Subcutaneous abdominal adipose tissue (tissue), 5 donors: ENCODE measurements at regions not wholly inside any gene's neighbourhood (a gene's known extent, or its start where the extent isn't known, plus 50 kb on each side); places are given as distances from the start of the nearest gene placed in this dataset.
A peak's percentile ranks its signal among the peaks of the same experiment; 100 is the strongest.

ENCODE experiments used
- H3K27ac ChIP-seq: one replicate; pipeline ENCODE4 v1.7.0; 2013; ENCODE audit warnings: low read depth, mild to moderate bottlenecking, inconsistent platforms, low read length, moderate library complexity
- H3K27me3 ChIP-seq, 5 donors: one replicate each; pipeline ENCODE4 v1.7.0; 2013; ENCODE audit warnings: low read length in 5 of 5, inconsistent platforms in 1 of 5; ENCODE audit not compliant: control insufficient read depth in 5 of 5, insufficient read depth in 4 of 5
- H3K36me3 ChIP-seq, 5 donors: one replicate each; pipeline ENCODE4 v1.7.0; 2013; ENCODE audit warnings: low read length in 5 of 5; ENCODE audit not compliant: control insufficient read depth in 5 of 5, insufficient read depth in 5 of 5
- H3K4me1 ChIP-seq, 5 donors: one replicate each; pipeline ENCODE4 v1.7.0; 2013; ENCODE audit warnings: low read length in 5 of 5, mild to moderate bottlenecking in 3 of 5, moderate library complexity in 1 of 5; ENCODE audit not compliant: control insufficient read depth in 5 of 5, insufficient read depth in 5 of 5
- H3K4me3 ChIP-seq, 5 donors: one replicate each; pipeline ENCODE4 v1.7.0; 2013; ENCODE audit warnings: low read length in 5 of 5, low read depth in 1 of 5
- H3K9ac ChIP-seq, 5 donors: one replicate each; pipeline ENCODE4 v1.7.0; 2013; ENCODE audit warnings: low read length in 5 of 5, mild to moderate bottlenecking in 4 of 5, moderate library complexity in 3 of 5
- H3K9me3 ChIP-seq, 5 donors: one replicate each; pipeline ENCODE4 v1.7.0; 2013; ENCODE audit warnings: low read length in 5 of 5; ENCODE audit not compliant: control insufficient read depth in 5 of 5
- donor health status: healthy.
- donor health status: healthy.
- donor health status: healthy.
- donor health status: healthy.
- donor health status: healthy.

DNA sequence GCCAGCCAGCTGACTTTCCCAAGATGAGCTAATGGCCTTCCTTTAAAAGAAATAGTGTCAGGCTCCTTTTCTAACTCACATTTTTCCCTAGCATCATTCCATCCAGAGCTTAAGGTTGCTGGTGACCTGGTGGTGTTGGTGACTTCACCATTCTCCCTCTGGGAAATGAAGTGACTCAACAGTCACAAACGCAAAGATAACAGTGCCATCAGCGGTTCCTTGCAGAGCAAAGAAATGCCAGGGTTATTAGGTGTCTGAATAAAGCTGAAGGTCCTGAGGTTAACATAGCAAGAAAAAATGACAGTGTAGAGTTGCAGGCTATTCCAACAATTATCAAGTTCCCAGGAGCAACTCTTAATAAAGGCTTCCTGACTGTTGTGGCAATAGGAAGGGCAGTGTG, 111.8 kb upstream of the SLC44A1 start:
- no peaks in the 10 kb centered on the region for H3K9me3 ChIP-seq
- H3K9ac ChIP-seq: no peak overlapping the region
- H3K36me3 ChIP-seq: no peaks in the 10 kb centered on the region
- H3K27me3 ChIP-seq: no peaks in the 10 kb centered on the region
- H3K4me3 ChIP-seq: no peak overlapping the region
- H3K4me1 ChIP-seq: peaks cover 4 to 13% (median 8%) of the 10 kb centered on the region in 5 donors
- no peak overlapping the region for H3K27ac ChIP-seq

DNA sequence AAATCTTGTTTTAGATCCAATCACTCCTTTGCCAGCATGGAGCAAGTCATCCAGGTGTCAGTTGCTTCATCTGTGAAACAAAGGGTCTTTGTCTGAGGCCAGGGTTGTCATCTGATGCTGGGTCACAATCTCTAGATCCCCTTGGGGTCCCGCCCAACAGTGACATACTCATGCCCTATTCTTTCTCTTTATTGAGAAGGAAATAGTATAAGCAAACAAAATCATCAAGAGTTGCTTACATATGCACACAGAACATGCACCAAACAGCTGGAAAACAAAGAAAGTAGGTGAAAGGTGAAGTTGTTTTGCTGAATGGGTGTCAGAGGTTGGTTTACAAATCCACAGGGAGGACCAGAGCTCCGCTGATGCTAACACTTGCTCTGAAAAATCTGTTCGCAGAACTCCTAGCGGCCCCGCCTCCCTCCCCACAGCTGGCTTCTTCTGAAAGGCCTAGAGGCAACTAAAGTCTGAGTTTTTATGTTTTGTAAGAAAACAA, 106.1 kb upstream of the SLC44A1 start:
- Histone ChIP-seq H3K27me3 (no peaks in the 10 kb centered on the region), H3K9ac (peak overlapping the region in 1 of 5 donors; percentile 11), H3K9me3 (no peaks in the 10 kb centered on the region), H3K27ac (peak overlapping the region; percentile 81), H3K4me3 (no peak overlapping the region), H3K36me3 (no peaks in the 10 kb centered on the region), H3K4me1 (peaks cover 8 to 44% (median 39%) of the 10 kb centered on the region in 5 donors)

DNA sequence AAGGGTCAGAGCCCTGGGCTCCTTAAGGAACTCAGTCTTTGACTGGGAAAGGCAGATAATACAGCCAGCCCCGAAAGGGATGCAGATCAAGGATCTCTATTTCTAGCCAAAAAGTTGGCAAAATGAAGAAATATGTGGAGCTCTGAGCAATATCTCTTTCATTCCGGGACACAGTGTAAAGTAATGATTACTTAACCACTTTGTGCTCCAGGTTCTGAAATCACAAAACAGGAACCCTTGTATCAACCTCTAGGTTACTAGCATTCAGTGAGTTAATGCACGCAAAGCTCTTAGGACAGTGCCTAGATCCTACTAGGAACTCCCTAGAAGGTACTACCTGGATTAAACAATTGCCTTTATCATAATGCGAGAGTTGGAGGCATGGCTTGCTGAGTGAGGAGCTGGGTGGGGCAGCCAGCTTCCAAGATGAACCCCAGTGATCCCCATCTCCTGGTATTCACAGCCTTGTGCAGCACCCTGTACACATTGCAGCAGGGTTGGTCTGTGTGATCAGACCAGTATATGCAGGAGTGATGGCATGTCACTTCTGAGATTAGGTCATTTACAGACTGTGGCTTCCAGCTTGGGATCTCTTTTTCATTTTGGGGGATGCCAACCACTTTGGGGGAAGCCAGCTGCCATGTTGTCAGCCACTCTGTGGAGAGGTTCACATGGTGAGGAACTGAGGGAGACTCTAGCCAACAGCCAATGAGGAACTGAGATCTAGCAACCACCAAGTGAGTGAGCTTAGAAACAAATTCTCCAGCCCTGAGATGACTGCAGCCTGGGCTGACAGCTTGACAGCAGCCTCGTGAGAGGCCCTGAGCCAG, 103.1 kb upstream of the SLC44A1 start:
- peaks cover 8 to 44% (median 42%) of the 10 kb centered on the region in 5 donors for H3K4me1 ChIP-seq
- no peak overlapping the region for H3K4me3 ChIP-seq
- no peak overlapping the region for H3K9ac ChIP-seq
- H3K27me3 ChIP-seq: no peaks in the 10 kb centered on the region
- no peaks in the 10 kb centered on the region for H3K9me3 ChIP-seq
- peak overlapping the region; percentile 87 for H3K27ac ChIP-seq
- H3K36me3 ChIP-seq: no peaks in the 10 kb centered on the region

DNA sequence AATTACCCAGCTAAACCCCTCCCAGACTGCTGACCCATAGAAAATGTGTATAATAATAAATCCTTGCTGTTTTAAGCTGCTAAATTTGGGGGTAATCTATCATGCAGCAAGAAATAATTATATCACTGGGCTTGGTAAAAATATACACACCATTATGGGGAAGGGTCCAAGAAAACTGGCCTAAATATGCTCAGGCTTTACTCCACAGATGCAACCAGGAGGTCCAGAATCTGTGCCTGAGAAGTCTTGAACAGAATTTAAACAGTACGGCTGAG, 102.5 kb upstream of the SLC44A1 start:
- no peaks in the 10 kb centered on the region for H3K36me3 ChIP-seq
- no peak overlapping the region for H3K9ac ChIP-seq
- H3K27ac ChIP-seq: peak overlapping the region; percentile 87
- H3K4me1 ChIP-seq: peaks cover 12 to 47% (median 45%) of the 10 kb centered on the region in 5 donors
- H3K9me3 ChIP-seq: no peaks in the 10 kb centered on the region
- H3K27me3 ChIP-seq: no peaks in the 10 kb centered on the region
- no peak overlapping the region for H3K4me3 ChIP-seq

DNA sequence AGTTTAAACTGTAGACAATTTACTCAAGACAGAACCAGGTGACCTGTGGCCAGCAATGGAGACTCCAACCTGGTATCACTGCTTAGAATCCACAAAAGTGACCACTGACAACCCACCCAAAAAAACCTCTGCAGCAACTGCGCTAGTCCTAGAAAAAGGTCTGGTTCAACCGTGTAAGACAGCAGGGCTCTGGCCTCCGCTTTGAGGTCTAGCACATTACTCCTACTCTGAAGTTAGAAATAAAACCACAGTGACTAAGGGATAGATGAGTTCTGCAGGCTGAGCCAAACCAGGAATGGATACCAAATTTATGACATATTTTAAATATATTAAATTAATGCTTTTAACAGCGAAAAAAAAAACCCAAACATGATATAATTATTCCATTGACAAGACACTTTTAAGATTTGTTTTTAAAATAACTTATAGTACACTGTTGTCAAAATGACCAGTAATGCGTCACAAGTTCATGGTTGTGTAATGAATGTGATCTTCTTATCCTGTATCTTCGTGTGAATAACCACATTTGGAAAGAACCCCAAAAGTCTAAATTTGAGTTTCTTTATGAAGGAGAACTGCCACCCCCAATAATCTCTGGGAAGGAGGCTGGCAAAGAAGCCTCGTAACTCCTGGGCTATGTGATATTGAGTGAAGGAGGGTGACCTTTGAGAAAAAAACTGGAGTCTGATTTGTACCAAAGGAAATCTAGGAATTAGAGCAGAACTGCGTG, 101.9 kb upstream of the SLC44A1 start:
- peak overlapping the region; percentile 87 for H3K27ac ChIP-seq
- H3K9ac ChIP-seq: no peak overlapping the region
- peaks cover 12 to 50% (median 46%) of the 10 kb centered on the region in 5 donors for H3K4me1 ChIP-seq
- no peak overlapping the region for H3K4me3 ChIP-seq
- no peaks in the 10 kb centered on the region for H3K9me3 ChIP-seq
- H3K27me3 ChIP-seq: no peaks in the 10 kb centered on the region
- H3K36me3 ChIP-seq: no peaks in the 10 kb centered on the region

DNA sequence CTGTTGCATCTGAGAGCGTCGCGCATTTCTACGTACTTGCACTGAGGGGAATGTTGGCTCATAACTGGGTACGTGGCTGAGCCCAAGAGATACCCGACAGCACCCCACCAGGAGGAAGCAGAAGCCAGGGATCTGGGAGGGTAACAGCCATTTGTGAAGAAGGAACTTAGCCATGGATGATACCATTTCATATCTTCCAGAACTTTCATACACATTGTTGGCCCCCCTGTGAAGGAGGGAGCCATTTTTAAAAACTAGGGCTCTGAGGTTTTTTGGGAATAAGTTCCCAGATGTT, 101.4 kb upstream of the SLC44A1 start:
- no peaks in the 10 kb centered on the region for H3K27me3 ChIP-seq
- H3K4me3 ChIP-seq: no peak overlapping the region
- no peaks in the 10 kb centered on the region for H3K36me3 ChIP-seq
- no peaks in the 10 kb centered on the region for H3K9me3 ChIP-seq
- H3K4me1 ChIP-seq: peaks cover 12 to 49% (median 45%) of the 10 kb centered on the region in 5 donors
- H3K27ac ChIP-seq: peak overlapping the region; percentile 24
- no peak overlapping the region for H3K9ac ChIP-seq

DNA sequence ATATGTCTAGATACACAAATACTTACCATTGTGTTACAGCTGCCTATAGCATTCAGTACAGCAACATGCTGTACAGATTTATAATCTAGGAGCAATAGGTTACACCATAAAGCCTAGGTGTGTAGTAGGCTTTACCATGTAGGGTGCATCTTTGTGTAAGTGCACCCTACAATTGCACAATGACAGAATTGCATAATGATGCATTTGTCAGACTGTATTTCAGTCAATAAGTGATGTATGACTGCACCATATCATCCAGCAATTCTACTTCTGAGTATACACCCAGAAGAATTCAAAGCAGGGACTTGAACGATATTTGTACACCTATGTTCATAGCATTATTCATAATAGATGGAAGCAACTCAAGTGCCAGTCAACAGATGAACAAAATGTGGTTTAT, 100.4 kb upstream of the SLC44A1 start:
- Histone ChIP-seq H3K36me3 (no peaks in the 10 kb centered on the region), H3K9me3 (no peaks in the 10 kb centered on the region), H3K9ac (no peak overlapping the region), H3K27me3 (no peaks in the 10 kb centered on the region), H3K4me1 (peaks cover 12 to 39% (median 35%) of the 10 kb centered on the region in 5 donors), H3K4me3 (no peak overlapping the region), H3K27ac (no peak overlapping the region)

DNA sequence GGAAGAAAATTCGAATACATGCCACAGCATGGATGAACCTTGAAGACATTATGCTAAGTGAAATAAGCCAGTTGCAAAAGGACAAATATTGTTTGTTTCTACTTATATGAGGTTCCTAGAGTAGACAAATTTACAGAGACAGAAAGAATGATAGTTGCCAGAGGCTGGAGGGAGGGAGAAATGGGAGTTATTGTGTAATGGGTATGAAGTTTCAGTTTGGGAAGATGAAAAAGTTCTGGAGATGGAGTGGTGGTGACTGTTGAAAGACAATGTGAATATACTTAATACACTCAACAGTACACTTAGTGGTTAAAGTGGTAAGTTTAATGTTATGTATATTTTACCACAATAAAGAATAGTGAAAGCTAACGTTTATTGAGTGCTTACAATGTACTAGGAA, 99.6 kb upstream of the SLC44A1 start:
- no peaks in the 10 kb centered on the region for H3K36me3 ChIP-seq
- H3K9me3 ChIP-seq: no peaks in the 10 kb centered on the region
- H3K9ac ChIP-seq: no peak overlapping the region
- peaks cover 9 to 34% (median 30%) of the 10 kb centered on the region in 5 donors for H3K4me1 ChIP-seq
- no peak overlapping the region for H3K4me3 ChIP-seq
- H3K27me3 ChIP-seq: no peaks in the 10 kb centered on the region
- no peak overlapping the region for H3K27ac ChIP-seq

DNA sequence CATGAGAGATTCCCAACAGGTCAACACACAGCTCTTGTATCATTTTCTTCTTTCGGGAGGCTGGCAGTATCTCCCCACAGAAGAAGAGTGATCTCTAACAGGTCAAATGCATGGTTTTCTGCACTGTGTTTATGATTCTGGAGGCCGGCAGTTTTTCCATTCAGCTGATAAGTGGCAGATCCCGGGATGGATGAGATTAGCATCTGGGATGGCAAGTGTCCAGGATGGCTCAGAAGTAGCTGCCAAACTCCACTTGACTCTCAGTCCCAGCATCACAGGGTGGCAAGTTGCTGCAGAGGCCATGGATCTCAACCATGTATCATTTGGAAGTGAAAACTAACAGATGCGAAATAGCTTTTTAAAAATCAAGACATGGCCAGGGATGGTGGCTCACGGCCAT, 97.8 kb upstream of the SLC44A1 start:
- H3K4me1 ChIP-seq: peaks cover 4 to 20% (median 11%) of the 10 kb centered on the region in 5 donors
- no peaks in the 10 kb centered on the region for H3K9me3 ChIP-seq
- no peaks in the 10 kb centered on the region for H3K36me3 ChIP-seq
- H3K4me3 ChIP-seq: no peak overlapping the region
- H3K27me3 ChIP-seq: no peaks in the 10 kb centered on the region
- H3K9ac ChIP-seq: no peak overlapping the region
- H3K27ac ChIP-seq: no peak overlapping the region

DNA sequence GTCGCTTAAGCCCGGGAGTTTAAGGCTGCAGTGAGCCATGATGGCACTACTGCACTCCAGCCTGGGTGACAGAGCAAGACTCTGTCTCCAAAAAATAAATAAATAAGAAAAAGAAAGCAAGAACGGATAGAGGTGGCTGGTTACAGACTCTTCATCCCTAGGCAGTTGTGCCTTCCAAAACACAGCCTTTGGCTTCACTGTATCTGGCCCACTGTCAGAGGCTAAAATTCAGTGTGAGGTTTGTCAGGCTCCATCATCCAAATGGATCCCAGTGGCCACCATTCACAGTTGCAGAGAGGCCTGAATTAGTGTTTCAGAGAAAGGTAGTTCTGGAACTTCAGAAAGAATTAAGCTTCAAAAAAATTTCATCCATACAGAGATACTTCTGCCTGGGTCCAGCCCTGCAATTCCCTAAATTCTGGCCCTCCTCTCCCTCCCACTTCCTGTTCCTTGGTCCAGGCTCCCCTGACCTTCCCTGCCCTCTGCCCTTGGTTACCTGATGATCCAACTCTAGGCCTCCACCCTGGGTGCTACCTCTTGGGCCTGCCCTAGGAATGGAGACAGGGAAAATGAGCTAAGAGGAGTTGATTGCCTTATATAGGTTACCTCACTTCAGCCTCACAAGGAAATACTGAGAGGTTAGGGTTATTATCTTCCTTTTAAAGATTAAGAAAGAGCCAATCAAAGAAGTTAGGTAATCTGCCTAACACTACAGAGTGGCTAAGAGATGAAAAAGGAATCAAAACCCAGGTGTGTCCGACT, 97.2 kb upstream of the SLC44A1 start:
- Histone ChIP-seq H3K9me3 (no peaks in the 10 kb centered on the region), H3K36me3 (no peaks in the 10 kb centered on the region), H3K4me3 (no peak overlapping the region), H3K9ac (no peak overlapping the region), H3K27me3 (no peaks in the 10 kb centered on the region), H3K27ac (no peak overlapping the region), H3K4me1 (peaks cover 4 to 14% (median 8%) of the 10 kb centered on the region in 5 donors)
